ENCODE measurements at regions not wholly inside any gene's neighbourhood (a gene's known extent, or its start where the extent isn't known, plus 50 kb on each side); places are given as distances from the start of the nearest gene placed in this dataset.

DNA sequence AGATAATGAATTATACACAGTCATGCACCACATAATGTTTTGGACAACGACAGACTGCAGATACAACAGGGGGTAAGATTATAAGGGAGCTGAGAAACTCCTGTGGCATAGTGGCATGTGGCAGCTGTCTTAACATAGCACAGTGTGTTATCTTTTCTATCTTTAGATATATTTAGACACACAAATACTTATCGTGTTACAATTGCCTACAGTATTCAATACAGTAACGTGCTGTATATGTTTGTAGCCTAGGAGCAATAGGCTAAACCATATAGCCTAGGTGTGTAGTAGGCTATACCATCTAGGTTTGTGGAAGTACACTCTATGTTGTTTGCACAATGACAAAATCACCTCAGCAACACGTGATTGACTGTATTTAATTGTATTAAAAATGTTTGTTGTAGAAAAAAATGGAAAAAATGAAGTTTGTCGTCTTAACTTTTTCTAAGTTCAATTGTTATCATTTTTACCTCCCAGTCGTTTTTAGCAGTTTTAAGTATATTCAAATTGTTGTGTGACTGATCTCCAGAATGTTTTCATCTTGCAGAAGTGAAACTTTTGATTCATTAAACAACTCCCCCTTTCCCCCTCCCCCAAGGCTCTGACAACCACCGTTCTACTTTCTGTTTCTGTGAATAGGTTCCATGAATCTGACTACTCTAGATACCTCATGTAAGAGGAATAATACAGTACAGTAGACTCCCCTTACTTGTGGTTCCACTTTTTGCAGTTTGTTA lies 351.0 kb upstream of the B3GALT2 start:
- H3K27me3 Mint-ChIP-seq (ENCODE audit: low read depth) = no peaks in the 10 kb centered on the region
- peaks cover 3% of the 10 kb centered on the region for H3K9me3 Mint-ChIP-seq
- peaks cover 12% of the 10 kb centered on the region for H3K36me3 Mint-ChIP-seq (ENCODE audit: low read depth)
- DNase-seq (ENCODE audit: low spot score) = peak; percentile 80
- H3K4me3 Mint-ChIP-seq = peak overlapping the region; percentile 71
- H3K27ac Mint-ChIP-seq = peak overlapping the region; percentile 91
- H3K4me1 Mint-ChIP-seq (ENCODE audit: low read depth) = peaks cover 42% of the 10 kb centered on the region

DNA sequence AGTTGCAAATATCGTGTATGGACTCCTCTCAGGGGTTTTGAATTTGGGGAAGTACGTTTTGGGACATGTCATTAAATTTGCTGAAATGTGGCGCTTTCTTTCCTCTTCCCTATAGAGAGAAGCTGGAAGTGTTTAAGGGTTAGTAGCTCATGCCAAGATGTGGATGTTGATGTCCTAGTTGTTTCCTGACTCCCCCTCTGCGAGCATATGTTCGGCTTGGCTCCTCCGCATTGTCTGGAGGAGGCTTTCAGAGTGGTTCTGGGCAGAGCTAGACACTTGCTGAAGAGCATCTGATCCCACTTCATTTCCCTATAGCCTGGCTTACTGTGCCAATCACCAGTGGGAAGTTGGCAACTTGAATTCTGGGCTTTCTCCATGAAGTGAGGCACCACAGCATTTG lies 347.4 kb upstream of the B3GALT2 start:
- peaks cover 21% of the 10 kb centered on the region for H3K9me3 Mint-ChIP-seq
- DNase-seq (ENCODE audit: low spot score) = no peak
- H3K27me3 Mint-ChIP-seq (ENCODE audit: low read depth) = no peaks in the 10 kb centered on the region
- H3K27ac Mint-ChIP-seq = no peak overlapping the region
- H3K36me3 Mint-ChIP-seq (ENCODE audit: low read depth) = peaks cover 9% of the 10 kb centered on the region
- H3K4me3 Mint-ChIP-seq = no peak overlapping the region
- H3K4me1 Mint-ChIP-seq (ENCODE audit: low read depth) = peaks cover 17% of the 10 kb centered on the region

DNA sequence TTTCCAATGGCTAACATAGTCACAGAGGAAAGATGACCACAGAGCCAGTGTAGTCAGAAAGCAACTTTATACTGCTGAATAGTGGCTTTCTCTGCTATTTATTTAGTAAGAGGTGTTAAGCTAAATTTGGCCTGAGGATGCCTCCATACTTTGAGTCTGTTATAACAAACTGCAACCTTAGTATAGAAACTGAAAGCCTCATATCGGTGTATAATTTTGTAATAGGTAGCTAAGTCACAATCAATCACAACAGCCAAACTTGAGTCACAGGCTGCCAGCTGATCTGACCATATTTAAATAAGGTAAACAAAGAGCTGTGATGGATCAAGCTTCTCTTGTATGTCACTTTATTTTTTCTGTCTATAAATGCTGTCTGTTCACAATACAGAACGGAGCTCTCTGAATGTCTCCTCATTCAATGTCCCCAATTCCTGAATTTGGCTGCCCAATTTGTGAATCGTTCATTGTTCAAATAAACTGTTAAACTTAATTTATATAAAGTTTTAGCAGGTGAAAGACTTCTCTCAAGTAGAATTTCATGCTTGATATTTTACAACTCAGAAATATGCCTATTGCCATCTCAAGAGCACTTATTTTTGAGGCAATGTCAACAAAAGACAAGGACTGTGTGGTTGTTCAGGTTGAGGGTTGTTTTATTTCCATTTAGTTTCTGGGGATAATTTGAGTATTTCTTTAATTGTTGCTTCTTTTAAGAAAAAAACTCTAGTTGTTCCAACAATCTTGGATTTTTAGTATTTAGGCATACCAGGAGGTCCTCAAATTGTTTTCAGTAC lies 339.7 kb upstream of the B3GALT2 start:
- Mint-ChIP-seq H3K27me3 (ENCODE audit: low read depth) (no peaks in the 10 kb centered on the region), H3K4me3 (no peak overlapping the region), H3K27ac (no peak overlapping the region), H3K4me1 (ENCODE audit: low read depth) (no peaks in the 10 kb centered on the region), H3K36me3 (ENCODE audit: low read depth) (peaks cover 5% of the 10 kb centered on the region), H3K9me3 (peaks cover 15% of the 10 kb centered on the region)
- no peak for DNase-seq (ENCODE audit: low spot score)

DNA sequence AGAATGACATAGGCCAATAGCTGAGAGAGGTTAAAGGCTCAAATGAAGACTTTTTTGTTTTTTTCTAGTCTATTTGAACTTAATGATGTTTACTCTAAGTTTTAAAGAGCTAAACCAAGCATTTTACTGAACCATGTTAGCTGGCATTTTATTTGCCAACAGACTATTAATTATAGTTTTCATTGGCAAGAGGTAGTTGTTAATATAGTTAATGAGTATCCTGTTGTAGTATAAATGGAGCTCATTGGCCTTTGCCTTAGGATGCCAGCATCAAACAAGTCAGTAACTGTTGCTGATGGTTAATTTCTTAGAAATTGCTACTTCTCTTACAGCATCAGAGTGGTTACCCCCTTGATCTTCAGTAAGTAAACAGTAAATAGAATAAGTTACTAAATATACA lies 339.0 kb upstream of the B3GALT2 start:
- Mint-ChIP-seq H3K4me1 (ENCODE audit: low read depth) (no peaks in the 10 kb centered on the region), H3K36me3 (ENCODE audit: low read depth) (peaks cover 7% of the 10 kb centered on the region), H3K9me3 (peaks cover 10% of the 10 kb centered on the region), H3K27me3 (ENCODE audit: low read depth) (no peaks in the 10 kb centered on the region), H3K4me3 (no peak overlapping the region), H3K27ac (no peak overlapping the region)
- no peak for DNase-seq (ENCODE audit: low spot score)

DNA sequence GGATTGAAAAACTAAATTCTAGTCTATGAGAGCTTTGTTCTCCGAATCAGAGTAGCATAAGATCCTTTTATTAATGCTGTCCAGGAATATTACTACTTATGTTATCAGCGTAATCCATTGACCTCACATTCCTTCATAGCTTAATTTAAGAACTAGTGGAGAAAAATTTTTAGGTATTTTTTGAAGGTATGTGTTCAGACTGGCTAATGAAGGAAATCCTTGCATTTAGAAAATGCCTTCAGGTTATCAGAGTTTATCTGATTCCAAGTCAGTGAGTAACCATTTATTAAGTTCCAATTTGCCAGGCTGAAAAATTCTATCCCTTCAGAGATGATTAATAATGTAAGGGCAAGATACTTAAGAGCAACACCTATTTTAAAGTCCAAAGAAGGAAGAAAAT lies 338.2 kb upstream of the B3GALT2 start:
- peaks cover 5% of the 10 kb centered on the region for H3K9me3 Mint-ChIP-seq
- no peak for DNase-seq (ENCODE audit: low spot score)
- H3K27me3 Mint-ChIP-seq (ENCODE audit: low read depth) = no peaks in the 10 kb centered on the region
- no peaks in the 10 kb centered on the region for H3K4me1 Mint-ChIP-seq (ENCODE audit: low read depth)
- no peak overlapping the region for H3K27ac Mint-ChIP-seq
- H3K36me3 Mint-ChIP-seq (ENCODE audit: low read depth) = peaks cover 9% of the 10 kb centered on the region
- no peak overlapping the region for H3K4me3 Mint-ChIP-seq

DNA sequence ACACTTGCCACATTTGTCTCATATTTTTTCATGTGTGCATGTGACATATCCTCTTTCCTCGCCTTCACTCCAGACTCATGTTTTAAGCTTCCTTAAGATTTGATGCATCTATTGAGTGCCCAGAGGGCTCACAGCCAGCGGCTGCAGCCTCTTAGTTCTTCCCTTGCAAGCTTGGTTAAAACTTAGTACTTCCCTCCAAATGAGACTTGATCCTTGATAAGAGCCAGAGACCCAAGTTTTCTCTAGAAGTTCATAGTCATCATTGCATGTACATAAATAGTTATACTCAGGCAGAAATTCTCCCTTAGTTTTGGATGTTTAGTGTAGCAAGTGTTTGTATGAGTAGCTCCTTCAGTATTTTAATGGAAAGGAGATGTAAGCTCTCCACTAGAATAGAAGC lies 337.6 kb upstream of the B3GALT2 start:
- Mint-ChIP-seq H3K9me3 (peaks cover 8% of the 10 kb centered on the region), H3K27ac (no peak overlapping the region), H3K27me3 (ENCODE audit: low read depth) (no peaks in the 10 kb centered on the region), H3K4me1 (ENCODE audit: low read depth) (no peaks in the 10 kb centered on the region), H3K36me3 (ENCODE audit: low read depth) (peaks cover 9% of the 10 kb centered on the region), H3K4me3 (no peak overlapping the region)
- DNase-seq (ENCODE audit: low spot score) = no peak

DNA sequence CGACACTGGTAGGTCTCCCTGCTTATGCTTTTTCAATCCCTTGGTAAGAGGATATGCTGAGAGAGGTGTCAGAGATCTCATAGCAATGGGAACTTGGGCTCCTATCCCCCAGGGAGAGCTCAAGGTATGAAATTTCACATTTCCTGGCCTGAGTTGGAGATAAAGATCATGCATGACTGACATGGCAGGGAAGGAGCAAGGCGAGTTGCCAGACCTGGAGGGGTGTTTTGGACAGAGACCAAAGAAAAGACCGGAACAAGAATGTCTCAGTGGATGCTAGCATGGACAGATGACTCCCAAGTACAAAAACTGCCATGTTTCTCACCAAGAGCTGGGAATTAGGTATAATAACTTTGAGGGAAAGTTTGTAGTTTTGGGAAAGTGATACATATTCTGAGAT lies 334.1 kb upstream of the B3GALT2 start:
- Mint-ChIP-seq H3K9me3 (peaks cover 8% of the 10 kb centered on the region), H3K27ac (no peak overlapping the region), H3K36me3 (ENCODE audit: low read depth) (peaks cover 9% of the 10 kb centered on the region), H3K4me3 (no peak overlapping the region), H3K4me1 (ENCODE audit: low read depth) (peaks cover 10% of the 10 kb centered on the region), H3K27me3 (ENCODE audit: low read depth) (no peaks in the 10 kb centered on the region)
- no peak for DNase-seq (ENCODE audit: low spot score)

DNA sequence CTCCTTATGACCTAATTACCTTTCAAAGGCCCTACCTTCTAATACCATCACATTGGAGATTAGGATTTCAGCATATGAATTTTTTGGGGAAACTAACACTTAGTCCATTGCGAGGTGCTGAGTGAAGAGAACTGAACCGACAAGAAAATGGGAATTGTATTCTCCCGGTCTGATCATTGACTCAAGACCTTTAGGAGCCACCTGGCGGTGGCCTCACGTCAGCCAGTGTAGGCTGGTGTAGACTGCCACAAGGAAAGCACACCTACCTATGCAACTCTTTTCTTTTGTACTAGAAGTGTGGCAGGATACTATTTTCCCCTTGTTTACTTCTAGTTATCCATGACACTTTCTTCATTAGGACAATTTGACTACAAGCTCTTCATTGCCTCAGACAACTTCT lies 333.5 kb upstream of the B3GALT2 start:
- H3K4me1 Mint-ChIP-seq (ENCODE audit: low read depth) = peaks cover 10% of the 10 kb centered on the region
- peaks cover 8% of the 10 kb centered on the region for H3K9me3 Mint-ChIP-seq
- peaks cover 7% of the 10 kb centered on the region for H3K36me3 Mint-ChIP-seq (ENCODE audit: low read depth)
- no peak overlapping the region for H3K27ac Mint-ChIP-seq
- H3K27me3 Mint-ChIP-seq (ENCODE audit: low read depth) = no peaks in the 10 kb centered on the region
- DNase-seq (ENCODE audit: low spot score) = no peak
- H3K4me3 Mint-ChIP-seq = no peak overlapping the region

DNA sequence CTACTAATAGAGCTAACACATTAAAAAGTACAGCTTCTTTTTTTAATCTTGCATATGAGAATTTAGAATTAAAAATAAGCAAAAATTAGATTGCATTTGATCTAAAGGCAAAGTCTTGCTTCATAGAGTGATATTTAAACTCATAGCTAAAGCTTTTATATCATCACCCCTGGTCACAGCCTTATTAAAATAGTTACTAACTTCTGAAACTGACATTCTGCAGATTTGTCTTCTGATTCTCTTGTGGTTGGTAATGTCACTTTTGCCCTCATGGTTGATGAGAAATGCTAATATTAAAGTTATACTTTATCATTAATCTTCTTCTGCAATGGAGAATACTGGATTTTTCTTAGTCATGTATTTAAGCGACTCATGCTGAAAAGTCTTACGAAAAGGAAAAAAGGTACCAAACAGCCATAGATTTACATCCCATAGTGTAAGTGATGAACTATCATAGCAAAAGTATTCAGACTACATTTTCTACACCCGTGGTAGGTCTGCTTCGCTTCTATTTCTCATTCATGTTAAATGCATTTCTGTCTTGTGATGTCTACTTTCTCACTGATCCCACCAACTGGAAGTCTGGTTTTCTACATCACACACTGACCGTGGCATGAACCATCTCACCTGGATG lies 330.5 kb upstream of the B3GALT2 start:
- Mint-ChIP-seq H3K36me3 (ENCODE audit: low read depth) (peaks cover 10% of the 10 kb centered on the region), H3K9me3 (peaks cover 14% of the 10 kb centered on the region)

DNA sequence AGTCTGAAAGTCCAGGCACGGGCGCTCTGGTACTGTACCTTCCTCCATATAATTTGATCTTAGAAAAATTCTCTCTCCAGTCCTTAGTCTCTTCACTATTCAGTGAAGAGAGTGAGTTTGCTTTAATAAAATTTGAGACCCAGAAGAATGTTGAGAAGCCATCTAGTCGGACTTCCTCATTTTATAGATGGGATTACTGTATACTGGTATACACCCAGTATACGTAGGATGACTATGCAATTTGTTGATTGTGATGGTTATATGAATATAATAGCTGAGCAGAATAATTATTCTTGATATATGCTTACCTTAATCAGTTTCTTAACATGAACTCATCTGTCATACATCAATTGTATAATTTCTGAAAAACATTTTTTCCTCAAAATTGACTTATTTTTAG lies 328.0 kb upstream of the B3GALT2 start:
- peaks cover 16% of the 10 kb centered on the region for H3K36me3 Mint-ChIP-seq (ENCODE audit: low read depth)
- peaks cover 10% of the 10 kb centered on the region for H3K4me1 Mint-ChIP-seq (ENCODE audit: low read depth)
- H3K9me3 Mint-ChIP-seq = peaks cover 28% of the 10 kb centered on the region
- H3K27ac Mint-ChIP-seq = no peak overlapping the region
- no peaks in the 10 kb centered on the region for H3K27me3 Mint-ChIP-seq (ENCODE audit: low read depth)
- H3K4me3 Mint-ChIP-seq = no peak overlapping the region
- no peak for DNase-seq (ENCODE audit: low spot score)

More for the DNA sequence above, 330.5 kb upstream of the B3GALT2 start:
- H3K4me3 Mint-ChIP-seq = no peak overlapping the region
- no peaks in the 10 kb centered on the region for H3K27me3 Mint-ChIP-seq (ENCODE audit: low read depth)
- no peak overlapping the region for H3K27ac Mint-ChIP-seq
- DNase-seq (ENCODE audit: low spot score) = no peak
- H3K4me1 Mint-ChIP-seq (ENCODE audit: low read depth) = peaks cover 10% of the 10 kb centered on the region

DNA sequence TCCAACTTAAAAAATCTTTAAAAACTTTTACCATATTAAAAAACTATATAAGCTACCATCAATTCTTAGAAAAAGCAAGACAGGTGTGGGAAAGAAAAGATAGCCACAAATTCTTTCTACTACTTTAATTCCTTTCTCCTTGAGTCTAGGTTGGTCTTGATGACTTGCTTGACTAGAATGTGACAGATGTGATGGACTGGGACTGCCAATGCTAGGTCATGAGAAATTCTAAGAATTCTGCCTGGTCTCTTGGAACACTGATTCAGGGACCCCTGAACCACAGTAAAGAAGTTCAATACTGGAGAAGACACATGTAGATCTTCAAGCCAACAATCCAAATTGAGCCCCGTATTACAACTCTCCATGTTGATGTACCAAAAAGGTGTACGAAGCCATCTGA lies 326.6 kb upstream of the B3GALT2 start:
- Mint-ChIP-seq H3K9me3 (peaks cover 24% of the 10 kb centered on the region), H3K4me3 (no peak overlapping the region), H3K4me1 (ENCODE audit: low read depth) (peaks cover 7% of the 10 kb centered on the region), H3K27me3 (ENCODE audit: low read depth) (no peaks in the 10 kb centered on the region), H3K27ac (no peak overlapping the region), H3K36me3 (ENCODE audit: low read depth) (peaks cover 16% of the 10 kb centered on the region)
- DNase-seq (ENCODE audit: low spot score) = no peak

DNA sequence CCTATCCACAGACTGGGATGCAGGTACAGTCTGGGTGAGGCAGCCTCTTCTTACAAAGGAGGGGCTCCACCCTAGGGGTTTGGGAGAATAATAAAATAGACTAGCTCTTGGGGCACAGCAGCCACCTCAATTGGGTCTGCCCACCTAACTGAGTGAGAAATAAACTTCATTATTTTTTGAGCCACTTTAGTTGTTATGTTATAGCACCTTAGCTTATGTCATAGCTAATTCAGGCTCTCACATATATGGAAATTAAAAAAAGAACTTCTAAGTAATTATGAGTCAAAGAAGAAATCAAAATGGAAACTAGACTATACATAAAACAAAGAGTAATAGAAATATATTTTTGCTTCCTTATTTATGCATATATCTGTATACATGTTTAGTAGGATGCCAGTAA lies 318.5 kb upstream of the B3GALT2 start:
- H3K36me3 Mint-ChIP-seq (ENCODE audit: low read depth) = no peaks in the 10 kb centered on the region
- no peak overlapping the region for H3K4me3 Mint-ChIP-seq
- no peak overlapping the region for H3K27ac Mint-ChIP-seq
- no peaks in the 10 kb centered on the region for H3K27me3 Mint-ChIP-seq (ENCODE audit: low read depth)
- peaks cover 7% of the 10 kb centered on the region for H3K4me1 Mint-ChIP-seq (ENCODE audit: low read depth)
- no peak for DNase-seq (ENCODE audit: low spot score)
- peaks cover 13% of the 10 kb centered on the region for H3K9me3 Mint-ChIP-seq

DNA sequence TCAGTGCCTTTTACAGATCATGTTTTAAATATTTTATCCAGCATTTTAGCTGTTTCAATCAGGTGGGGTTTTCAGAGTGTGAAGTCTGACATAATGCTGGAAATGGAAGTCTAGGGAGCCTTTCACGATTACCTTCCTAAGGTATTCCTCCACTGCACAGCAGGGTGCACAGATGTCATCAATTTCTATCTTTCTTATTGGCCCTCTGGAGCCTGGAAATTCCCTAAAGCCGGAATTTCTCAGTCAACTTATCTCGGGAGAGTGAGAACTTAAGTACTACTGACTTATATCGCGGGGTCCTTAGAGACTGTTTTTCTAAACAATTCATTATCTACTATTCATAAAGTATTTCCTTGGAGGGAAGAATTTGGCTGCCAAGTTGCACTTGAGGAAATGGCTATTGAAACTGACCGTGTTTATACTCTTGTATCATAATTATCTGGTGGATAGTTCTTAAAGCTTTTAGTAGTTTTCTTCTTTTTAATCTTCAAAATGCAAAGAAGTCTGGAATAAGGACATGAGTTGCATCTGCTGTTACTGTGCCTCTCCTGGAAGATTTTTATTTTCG lies 311.8 kb upstream of the B3GALT2 start:
- no peak overlapping the region for H3K27ac Mint-ChIP-seq
- no peak overlapping the region for H3K4me3 Mint-ChIP-seq
- no peak for DNase-seq (ENCODE audit: low spot score)

DNA sequence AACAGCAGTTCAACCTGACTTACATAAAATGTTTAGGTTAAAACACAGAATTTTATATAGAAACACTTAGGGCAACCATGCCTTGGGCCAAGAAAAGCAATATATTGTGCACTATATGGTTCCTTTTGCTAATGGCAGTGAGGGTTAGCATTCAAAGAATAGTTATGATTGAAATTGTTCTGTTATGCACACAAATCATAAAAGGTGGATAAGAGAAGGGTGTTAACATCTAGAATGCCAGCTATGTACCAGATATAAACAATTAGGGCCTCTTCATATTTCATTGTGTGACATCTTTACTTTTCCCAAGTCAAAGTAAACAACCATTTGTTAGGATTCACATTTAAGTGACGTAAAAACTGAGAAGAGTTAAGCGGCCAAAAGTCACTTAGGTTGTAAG lies 308.0 kb upstream of the B3GALT2 start:
- DNase-seq (ENCODE audit: low spot score) = no peak
- Mint-ChIP-seq H3K27me3 (ENCODE audit: low read depth) (no peaks in the 10 kb centered on the region), H3K4me1 (ENCODE audit: low read depth) (peaks cover 20% of the 10 kb centered on the region), H3K36me3 (ENCODE audit: low read depth) (peaks cover 27% of the 10 kb centered on the region), H3K4me3 (no peak overlapping the region), H3K27ac (no peak overlapping the region), H3K9me3 (peaks cover 26% of the 10 kb centered on the region)

More for the DNA sequence above, 311.8 kb upstream of the B3GALT2 start:
- H3K9me3 Mint-ChIP-seq = peaks cover 9% of the 10 kb centered on the region
- H3K4me1 Mint-ChIP-seq (ENCODE audit: low read depth) = peaks cover under 1% of the 10 kb centered on the region
- H3K36me3 Mint-ChIP-seq (ENCODE audit: low read depth) = peaks cover 2% of the 10 kb centered on the region
- H3K27me3 Mint-ChIP-seq (ENCODE audit: low read depth) = no peaks in the 10 kb centered on the region
